T1000 (cell line): ENCODE measurements at regions not wholly inside any gene's neighbourhood (a gene's known extent, or its start where the extent isn't known, plus 50 kb on each side); places are given as distances from the start of the nearest gene placed in this dataset.

ENCODE experiments used
- DNase-seq: peaks from one replicate; lab custom pipeline; 2025; ENCODE audit warnings: mixed read lengths; lab: John Stamatoyannopoulos, UW

DNA sequence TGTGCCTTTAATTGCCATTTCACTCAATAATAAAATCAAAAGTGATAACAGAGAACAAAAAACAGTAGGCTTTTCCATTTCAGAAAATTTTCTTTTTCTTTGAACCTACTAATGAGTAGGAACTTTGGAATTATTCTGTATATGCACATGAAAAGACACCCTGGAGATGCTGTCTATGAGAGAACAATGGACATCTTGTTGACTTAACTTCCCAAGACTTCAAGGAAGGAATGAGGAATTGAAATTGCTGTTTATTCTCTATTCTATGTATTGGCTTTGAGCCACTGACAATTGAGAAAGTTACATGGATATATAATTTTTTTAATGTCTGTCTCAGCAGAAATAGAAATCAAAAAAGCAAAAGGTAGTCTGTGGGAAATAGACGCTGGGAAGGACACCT, 98.6 kb upstream of the PCSK2 start:
- DNase-seq = no peak

DNA sequence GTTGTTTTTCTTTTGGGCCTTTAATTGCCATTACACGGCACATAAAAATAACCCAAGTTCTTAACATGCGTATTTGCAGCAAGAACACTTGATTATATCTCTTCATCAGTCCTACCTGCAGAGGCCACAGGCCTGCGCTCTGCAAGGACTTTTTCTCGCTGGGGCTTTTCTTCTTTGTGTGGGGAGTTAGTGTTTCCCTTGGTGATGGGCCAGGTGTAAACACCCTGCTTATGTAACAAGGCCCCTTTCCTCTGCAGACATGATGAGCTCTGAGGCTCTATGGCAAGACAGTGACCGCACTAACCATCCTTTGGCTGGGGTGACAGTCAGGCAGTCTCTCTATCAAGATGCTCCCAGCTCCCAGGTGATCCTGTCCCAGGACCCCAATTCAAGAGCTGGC, 97.8 kb upstream of the PCSK2 start:
- no peak for DNase-seq

DNA sequence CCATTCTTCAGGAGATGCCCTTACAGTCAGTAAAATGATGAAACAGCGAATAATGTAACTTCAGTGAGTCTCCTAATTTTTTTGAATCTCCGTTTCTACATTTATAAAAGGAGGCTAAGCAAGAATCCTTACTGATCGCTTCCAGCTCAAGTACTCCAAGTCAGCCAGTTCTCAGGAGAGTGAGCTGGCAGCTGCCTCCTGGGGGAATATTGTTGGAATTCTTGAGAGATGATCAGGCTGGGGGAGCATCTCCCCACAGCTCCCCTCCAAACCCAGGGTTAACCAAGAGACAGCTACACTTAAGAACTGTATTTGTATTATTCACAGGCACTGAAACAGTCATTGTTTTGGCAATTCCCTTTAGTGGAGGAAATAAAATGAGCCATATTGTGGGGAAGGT, 89.1 kb upstream of the PCSK2 start:
- DNase-seq = no peak

DNA sequence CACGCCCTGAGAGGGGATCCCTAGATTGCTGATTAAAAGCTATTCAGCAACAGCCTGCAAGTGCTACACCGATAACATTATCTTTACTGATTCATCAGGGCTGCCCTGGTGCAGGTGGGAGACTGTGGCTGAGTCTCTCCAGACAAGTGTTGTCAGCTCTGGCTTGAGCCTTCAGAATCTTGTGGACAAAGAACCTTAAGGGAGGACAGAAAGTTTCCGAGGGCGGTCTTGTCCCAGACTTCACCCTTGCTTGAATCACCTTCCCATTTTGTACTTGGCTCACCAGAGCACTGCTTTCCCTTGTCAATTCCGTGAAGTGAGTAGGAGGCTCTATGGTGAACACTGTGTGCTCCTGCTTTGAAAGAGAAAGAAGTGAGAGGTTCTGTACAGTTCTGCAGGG, 88.6 kb upstream of the PCSK2 start:
- no peak for DNase-seq

DNA sequence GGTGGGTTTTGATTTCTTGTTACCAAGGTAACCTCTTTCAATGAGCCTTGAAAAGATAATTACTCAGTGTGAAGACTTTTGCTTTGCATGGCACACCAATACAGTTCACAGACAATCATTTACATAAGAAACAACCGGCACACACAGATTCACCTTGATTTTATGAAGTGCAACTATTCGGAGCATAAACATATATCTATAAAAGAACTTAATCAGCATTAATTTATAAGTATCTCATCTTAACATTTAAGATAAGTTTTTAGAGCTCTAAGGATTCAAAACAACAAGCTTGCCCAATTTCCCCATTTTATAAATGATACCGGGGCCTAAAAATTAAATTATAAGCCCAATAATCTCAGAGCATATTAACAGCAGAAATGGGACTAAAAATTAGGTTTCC, 85.9 kb upstream of the PCSK2 start:
- no peak for DNase-seq

DNA sequence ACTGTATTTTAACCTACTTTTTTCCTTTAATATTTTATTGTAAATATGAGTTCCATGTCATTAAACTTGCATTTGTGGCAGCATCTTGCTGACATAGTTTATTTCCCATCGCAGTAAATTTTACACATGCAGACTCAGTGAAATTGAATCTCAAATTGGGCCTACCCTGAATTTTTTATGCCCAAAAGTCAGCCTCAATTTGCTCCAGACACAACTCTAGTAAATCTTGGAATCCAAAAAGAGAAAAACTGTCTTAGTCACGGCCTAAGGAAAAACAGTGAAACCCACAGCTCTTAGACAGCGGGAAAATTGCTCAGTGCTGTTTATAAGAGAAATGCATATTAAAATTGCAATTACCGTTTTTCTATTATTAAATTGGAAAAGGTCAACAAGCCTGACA, 85.3 kb upstream of the PCSK2 start:
- DNase-seq = no peak

DNA sequence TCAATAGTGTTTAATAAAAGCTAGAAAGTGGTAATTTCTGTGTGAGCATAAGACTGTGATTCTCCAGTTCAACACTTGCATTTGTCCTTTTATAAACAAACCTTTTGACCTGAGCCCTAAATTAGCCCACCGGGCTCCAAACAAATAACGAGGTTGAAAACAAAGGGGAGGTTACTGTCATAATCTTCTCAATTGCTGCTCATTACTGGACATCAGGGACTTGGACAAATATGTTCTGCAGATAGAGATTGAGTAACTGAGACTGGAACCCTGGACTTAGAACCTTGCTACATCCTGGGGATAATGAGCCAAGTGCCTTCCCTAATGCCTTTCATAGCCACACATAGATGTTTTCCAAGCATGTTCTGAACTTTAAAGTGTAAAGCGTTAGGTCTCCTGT, 84.2 kb upstream of the PCSK2 start:
- DNase-seq = no peak

DNA sequence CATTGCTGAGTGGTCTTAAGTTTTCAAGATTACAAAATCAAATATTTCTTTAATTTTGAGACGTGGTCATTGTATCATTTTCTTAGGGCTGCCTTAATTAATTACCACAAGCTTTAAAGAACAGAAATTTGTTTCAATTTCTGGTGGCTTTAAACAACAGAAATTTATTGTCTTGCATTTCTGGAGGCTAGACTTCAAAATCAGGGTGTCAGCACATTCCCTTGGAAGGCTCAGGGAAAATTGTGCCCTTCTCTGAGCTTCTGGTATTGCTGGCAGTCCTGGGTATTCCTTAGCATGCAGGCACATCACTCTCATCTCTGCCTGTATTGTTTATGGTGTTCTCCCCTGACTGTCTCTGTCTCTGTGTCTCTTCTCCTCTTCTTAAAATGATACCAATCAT, 76.0 kb upstream of the PCSK2 start:
- no peak for DNase-seq

DNA sequence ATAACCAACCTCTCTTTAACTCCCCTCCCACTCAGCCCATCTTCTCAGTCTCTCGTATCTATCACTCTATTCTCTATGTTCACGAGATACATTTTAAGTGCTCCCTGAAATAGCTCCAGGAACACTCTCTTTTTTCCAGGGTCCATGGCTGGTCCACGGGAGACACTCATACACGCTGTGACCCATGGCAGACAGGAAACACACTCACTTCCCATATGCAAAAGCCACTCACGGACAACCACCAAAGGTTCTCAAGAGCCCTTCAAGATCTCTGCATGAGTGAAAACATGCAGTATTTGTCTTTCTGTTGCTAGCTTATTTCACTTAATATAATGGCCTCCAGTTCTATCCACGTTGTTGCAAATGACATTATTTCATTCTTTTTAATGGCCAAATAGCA, 71.4 kb upstream of the PCSK2 start:
- no peak for DNase-seq

DNA sequence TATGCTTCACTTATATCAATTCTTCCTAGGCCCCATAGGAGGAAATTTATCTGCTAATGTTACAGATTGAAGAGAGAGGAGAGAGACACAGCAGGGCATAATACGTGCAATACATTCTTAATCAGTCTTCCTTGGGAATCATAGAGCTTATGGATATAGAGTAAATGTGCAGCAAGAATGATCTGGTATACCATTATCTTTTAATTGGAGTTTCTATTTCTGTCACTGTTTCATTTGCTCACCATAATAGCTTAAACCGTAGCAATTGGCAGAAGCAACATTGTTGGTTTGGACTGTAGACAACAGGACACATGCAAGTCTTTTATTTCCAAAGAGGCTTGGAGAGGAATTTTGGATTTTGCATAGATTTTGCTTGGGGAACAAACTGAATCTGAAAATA, 68.1 kb upstream of the PCSK2 start:
- no peak for DNase-seq

DNA sequence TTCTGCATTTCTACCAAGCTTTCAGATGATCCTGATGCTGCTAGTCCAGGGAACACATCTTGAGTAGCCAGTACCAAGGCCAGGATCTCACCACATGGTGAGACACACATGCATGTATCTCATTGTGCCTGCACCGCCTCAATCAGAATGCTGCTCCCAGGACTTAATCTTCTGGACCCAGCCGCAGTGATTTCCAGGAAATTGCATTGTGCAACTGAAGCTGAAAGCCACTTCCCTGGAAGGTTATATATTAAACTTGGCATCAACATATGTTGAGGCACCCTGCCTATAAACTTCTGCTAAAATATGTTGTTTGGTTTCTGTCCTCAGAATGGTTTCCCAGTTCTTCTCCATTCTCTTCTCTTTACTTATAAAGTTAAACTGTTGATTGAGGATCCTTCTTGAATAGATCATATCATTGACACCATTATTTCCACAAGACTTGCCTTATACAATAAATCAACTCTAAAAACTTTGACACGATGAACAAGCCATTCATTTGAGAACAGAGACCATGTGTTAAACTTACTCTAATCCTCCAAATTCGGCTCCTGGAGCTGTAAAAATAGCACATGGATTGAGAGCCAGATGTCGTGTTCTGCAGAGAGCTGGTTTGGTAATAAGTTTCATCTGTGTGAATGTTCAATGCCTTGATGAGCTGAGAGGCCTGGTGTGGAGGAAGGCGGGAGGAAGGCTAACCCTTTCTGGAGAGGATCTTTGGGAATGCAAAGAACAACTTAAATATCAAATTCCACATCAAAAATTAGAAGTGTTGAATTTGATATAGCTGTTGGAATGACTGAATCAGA, 65.0 kb upstream of the PCSK2 start:
- no peak for DNase-seq

DNA sequence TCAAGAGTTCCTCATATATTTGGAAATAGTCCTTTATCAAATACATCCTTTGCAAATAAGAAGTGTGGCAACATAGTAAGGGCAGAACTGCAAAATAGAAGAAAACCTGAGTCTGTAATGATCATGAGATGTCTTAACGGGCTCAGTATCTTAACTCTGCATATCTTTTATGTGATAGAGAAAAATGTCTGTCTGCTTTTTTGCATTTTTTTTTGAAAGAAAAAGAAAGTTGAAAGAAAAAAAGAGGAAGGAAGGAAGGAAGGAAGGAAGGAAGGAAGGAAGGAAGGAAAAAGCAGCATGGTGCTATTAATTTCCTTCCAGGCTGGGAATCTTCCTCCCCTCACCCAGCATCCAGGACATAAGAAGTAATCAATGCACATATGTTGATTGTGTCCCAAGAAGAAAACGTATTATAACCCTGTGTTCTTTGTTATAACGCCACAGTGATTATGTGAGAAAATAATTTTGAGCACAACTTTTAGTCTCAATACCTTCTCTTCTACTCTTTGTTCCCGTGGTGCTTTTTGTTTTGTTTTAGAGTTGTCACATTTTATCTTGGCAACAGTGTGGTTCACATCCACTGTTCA, 58.7 kb upstream of the PCSK2 start:
- DNase-seq = no peak

DNA sequence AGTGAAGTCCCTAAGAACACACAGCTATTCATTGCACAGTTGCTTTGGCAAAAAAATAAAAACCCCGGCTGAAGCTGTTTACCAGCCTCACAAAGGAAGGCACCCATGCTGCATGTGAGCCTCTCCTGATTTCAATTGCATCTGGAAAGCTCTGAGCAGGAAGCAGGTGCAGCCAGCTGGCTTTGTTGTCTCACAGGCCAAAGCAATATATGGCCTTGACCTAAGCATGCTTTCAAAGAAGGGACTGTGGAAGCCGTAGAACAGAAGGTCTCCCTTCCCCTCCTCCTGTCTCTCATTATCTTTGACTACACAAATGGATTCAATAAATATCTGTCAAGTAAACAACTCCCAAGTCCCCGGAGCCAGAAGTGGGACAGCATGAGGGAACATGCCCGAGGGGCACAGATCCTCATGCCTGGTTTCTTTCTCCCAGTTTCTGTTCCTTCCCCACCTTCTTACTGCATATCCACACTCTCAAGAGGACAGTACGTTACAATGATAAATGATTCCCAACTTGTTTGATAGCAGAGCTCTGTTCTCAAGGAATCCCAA, 57.2 kb upstream of the PCSK2 start:
- DNase-seq = no peak

DNA sequence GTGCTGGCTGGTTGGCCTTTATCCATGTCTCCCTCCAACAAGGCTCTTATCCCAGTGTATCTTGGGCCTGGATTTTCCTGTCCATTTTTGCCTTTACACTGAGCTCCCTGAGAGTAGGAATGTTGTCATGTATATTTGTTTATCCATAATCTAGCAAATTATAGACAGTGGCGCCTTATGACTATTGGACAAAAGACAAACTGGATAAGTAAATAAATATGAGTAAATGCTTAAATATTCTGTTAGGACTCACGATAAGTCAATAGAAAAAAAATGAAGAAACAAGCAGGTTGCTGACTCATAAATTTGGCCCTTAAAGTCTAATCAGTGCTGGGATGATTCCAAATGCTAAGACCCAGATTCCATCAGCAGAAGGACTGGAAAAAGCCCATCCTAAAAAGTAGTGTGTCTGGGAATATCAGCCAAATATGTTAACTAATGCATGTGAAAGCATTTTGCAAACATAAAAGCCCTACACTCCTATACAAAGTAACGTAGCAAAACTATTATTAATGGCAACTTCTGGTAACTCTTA, 55.0 kb upstream of the PCSK2 start:
- DNase-seq = no peak

DNA sequence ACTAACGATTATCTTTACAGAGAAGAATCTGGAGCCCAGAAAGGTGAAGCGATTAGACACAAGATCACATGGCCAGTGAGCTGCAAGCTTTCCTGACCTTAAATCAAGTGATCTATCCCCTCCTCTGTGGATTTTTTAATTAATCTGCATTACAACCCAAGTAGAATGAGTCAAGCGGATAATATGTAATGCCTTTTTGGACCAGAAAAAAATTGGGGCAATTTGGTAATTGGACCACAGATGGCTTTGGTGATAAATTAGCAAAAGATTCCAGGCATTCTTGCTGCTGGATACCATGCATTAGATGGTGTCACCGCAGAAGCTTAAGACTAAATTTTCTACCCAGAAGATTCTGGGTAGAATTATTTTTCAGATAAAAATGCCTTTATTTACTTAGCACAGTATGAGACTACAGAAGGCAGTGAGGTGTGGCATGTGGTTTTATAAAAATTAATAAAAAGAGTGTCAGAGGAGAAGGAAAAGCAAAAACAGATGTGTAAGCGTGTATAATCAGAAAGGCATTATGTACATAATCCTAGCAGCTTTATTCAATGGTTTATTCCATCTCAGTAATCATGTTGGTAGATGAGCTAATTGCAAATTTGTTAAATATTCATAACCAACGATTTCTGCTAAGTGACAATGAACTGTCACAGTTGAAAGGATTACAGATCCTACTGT, 53.9 kb upstream of the PCSK2 start:
- DNase-seq = no peak
